Right lobe of liver (tissue), 6 donors: ENCODE measurements at regions not wholly inside any gene's neighbourhood (a gene's known extent, or its start where the extent isn't known, plus 50 kb on each side); places are given as distances from the start of the nearest gene placed in this dataset.

Source experiments
- ATAC-seq, 4 donors: fragments of 200-7000 bp; cut with Tn5 transposase; one replicate each; pipeline ENCODE4 v1.9.1; 2020; ENCODE audit warnings: mild to moderate bottlenecking in 4 of 4, moderate library complexity in 4 of 4
- DNase-seq, 3 donors: peaks; one replicate each; pipeline ENCODE4 v3.0.0-alpha.2; 2020
- H3K27ac ChIP-seq, 3 donors: fragments of 200-600 bp; one replicate each; pipeline ENCODE4 v1.8.0; 2022
- H3K27me3 ChIP-seq, 2 donors: fragments of 200-600 bp; one replicate each; pipeline ENCODE4 v1.8.0; 2022
- H3K36me3 ChIP-seq, 4 donors: fragments of 200-600 bp; sonication (generic) in 1 of 4; one replicate each; pipeline versions ENCODE4 v1.5.1 to v1.8.0; 2017 to 2022; ENCODE audit warnings: control low read depth in 1 of 4
- H3K4me1 ChIP-seq, 4 donors: fragments of 200-600 bp; sonication (generic) in 1 of 4; one replicate each; pipeline versions ENCODE4 v1.5.1 to v1.8.0; 2017 to 2022; ENCODE audit warnings: control low read depth in 1 of 4
- H3K4me3 ChIP-seq, 3 donors: fragments of 200-600 bp; one replicate each; pipeline ENCODE4 v1.8.0; 2022
- H3K9me3 ChIP-seq, 4 donors: fragments of 200-600 bp; sonication (generic) in 1 of 4; one replicate each; pipeline versions ENCODE4 v1.5.1 to v1.8.0; 2017 to 2022; ENCODE audit warnings: control low read depth in 1 of 4
- POLR2A ChIP-seq: fragments of 450-650 bp; IDR thresholded peaks from one replicate; pipeline ENCODE4 v1.6.1; 2017; ENCODE audit warnings: antibody characterized with exemption, mild to moderate bottlenecking
- WGBS: methylation state at CpG from one replicate; pipeline ENCODE4 v1.1.6; 2018; ENCODE audit warnings: low coverage, low lambda C conversion rate; ENCODE audit not compliant: insufficient coverage; ENCODE audit errors: missing lambda C conversion rate; 5-methylcytosine and 5-hydroxymethylcytosine counted together
- intact Hi-C, 2 donors: fragments of 100-400 bp; cut with DNase I; formaldehyde crosslinking; loops; one replicate each; pipeline versions ENCODE4 v1.11.2 to v1.14.1; 2022
- TF ChIP-seq, protein P1 (sequence below), 4 donors: fragments of 200-600 bp in 3 of 4; fragments of 450-650 bp in 1 of 4; IDR thresholded peaks; one replicate each; pipeline versions ENCODE4 v1.5.1 to v1.8.0; 2016 to 2022; ENCODE audit warnings: antibody characterized with exemption in 4 of 4, mild to moderate bottlenecking in 2 of 4
- donor health status: DM: no; HTN: yes; CAD: no.
- donor health status: DM: no; HTN: no; CAD: no.
- donor health status: DM: no; HTN: no; CAD: no.
- donor health status: DM: no; HTN: yes; CAD: no.
- donor health status: DM: no; HTN: yes; CAD: no.

DNA sequence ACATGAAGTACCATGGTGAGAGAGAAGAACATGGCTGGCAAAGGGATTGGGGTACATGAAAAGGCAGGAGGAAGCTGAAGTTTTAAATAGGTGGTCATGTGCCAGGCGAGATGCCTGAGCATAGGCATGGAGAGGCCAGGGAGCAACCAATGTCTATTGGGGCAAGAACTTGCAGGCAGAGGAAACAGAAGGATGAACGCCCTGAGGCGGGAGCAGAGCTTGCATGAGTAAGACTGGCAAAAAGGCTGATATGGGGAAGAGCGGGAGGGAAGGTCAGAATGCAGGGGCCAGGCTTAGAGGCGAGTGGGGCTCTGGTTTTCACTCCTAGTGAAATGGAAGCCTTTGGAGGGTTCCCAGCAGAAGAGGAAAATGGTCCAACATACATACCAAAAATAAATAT is 52.5 kb upstream of the VSTM5 start:
- WGBS, result 56% methylated on average over 5 of the region's 5 CpGs
- intact Hi-C loops, result no loop called here
- H3K4me1 ChIP-seq, result no peaks in the 10 kb centered on the region
- ATAC-seq, result no peak
- no peaks in the 10 kb centered on the region for H3K36me3 ChIP-seq
- TF ChIP-seq, protein P1, sequence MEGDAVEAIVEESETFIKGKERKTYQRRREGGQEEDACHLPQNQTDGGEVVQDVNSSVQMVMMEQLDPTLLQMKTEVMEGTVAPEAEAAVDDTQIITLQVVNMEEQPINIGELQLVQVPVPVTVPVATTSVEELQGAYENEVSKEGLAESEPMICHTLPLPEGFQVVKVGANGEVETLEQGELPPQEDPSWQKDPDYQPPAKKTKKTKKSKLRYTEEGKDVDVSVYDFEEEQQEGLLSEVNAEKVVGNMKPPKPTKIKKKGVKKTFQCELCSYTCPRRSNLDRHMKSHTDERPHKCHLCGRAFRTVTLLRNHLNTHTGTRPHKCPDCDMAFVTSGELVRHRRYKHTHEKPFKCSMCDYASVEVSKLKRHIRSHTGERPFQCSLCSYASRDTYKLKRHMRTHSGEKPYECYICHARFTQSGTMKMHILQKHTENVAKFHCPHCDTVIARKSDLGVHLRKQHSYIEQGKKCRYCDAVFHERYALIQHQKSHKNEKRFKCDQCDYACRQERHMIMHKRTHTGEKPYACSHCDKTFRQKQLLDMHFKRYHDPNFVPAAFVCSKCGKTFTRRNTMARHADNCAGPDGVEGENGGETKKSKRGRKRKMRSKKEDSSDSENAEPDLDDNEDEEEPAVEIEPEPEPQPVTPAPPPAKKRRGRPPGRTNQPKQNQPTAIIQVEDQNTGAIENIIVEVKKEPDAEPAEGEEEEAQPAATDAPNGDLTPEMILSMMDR (IDR thresholded peaks at IDR 0.05), result no peak
- no peak for TF ChIP-seq POLR2A
- H3K27me3 ChIP-seq, result no peaks in the 10 kb centered on the region
- no peak for DNase-seq
- no peak overlapping the region for H3K27ac ChIP-seq
- no peak overlapping the region for H3K4me3 ChIP-seq
- no peaks in the 10 kb centered on the region for H3K9me3 ChIP-seq

DNA sequence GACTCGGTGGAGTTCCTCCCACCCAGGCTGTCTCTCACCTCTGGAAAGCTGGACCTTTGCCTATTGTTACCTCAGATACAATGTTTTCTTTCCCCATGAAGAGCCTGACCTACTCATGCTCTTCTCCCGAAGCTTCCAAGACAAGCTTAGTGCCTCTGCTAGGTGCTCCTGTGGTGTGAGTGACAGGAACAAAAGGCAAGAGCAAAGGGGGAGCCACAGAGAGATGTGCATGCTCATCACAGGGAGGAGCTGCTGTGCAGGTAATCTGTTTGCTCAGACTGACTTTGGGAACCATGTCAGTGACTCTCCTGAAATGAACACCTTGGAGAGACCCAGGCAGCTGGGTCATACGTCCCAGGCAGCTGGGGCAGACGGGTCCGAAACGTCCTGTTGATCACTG is 53.6 kb upstream of the VSTM5 start:
- H3K9me3 ChIP-seq, result no peaks in the 10 kb centered on the region
- TF ChIP-seq, protein P1 (IDR thresholded peaks at IDR 0.05), result no peak
- no peak for TF ChIP-seq POLR2A
- no peaks in the 10 kb centered on the region for H3K4me1 ChIP-seq
- 47% methylated on average over 5 of the region's 6 CpGs for WGBS
- H3K27ac ChIP-seq, result no peak overlapping the region
- no peak for DNase-seq
- H3K36me3 ChIP-seq, result no peaks in the 10 kb centered on the region
- no peaks in the 10 kb centered on the region for H3K27me3 ChIP-seq
- H3K4me3 ChIP-seq, result no peak overlapping the region
- intact Hi-C loops, result no loop called here
- ATAC-seq, result no peak

GRCh38 chr11:93904716-93905115 is 54.3 kb upstream of the VSTM5 start:
- 30% methylated on average over 2 of the region's 2 CpGs for WGBS
- no peak overlapping the region for H3K27ac ChIP-seq
- H3K4me1 ChIP-seq, result no peaks in the 10 kb centered on the region
- intact Hi-C loops, result no loop called here
- H3K27me3 ChIP-seq, result no peaks in the 10 kb centered on the region
- no peaks in the 10 kb centered on the region for H3K36me3 ChIP-seq
- no peaks in the 10 kb centered on the region for H3K9me3 ChIP-seq
- DNase-seq, result no peak
- no peak for ATAC-seq
- TF ChIP-seq, protein P1 (IDR thresholded peaks at IDR 0.05), result no peak
- no peak for TF ChIP-seq POLR2A
- no peak overlapping the region for H3K4me3 ChIP-seq

DNA sequence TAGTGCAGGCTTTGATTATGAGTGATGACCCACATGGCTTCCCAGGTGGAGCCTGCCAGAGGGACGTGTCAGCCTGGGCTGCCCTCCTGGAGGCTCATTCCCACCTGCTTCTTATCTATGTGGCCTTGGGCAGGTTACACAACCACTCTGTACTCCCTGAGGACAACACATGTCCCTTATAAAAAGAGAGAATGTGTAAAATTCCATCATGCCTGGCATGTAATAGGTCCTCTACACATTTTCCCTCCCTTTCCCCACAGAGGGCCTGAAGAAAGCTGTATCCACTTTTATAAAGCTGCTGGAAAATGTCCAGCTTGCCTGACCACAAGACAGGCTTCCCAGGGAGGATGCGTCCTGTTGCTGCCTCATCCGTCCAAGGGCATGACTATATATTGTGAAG is 55.0 kb upstream of the VSTM5 start:
- H3K27ac ChIP-seq, result no peak overlapping the region
- TF ChIP-seq, protein P1 (IDR thresholded peaks at IDR 0.05), result no peak
- TF ChIP-seq POLR2A, result no peak
- intact Hi-C loops, result no loop called here
- H3K9me3 ChIP-seq, result no peaks in the 10 kb centered on the region
- no peak overlapping the region for H3K4me3 ChIP-seq
- no peak for DNase-seq
- WGBS, result 60% methylated on average over 3 of the region's 3 CpGs
- H3K27me3 ChIP-seq, result no peaks in the 10 kb centered on the region
- no peak for ATAC-seq
- no peaks in the 10 kb centered on the region for H3K36me3 ChIP-seq
- no peaks in the 10 kb centered on the region for H3K4me1 ChIP-seq

GRCh38 chr11:93906486-93906885 is 56.1 kb upstream of the VSTM5 start:
- TF ChIP-seq, protein P1 (IDR thresholded peaks at IDR 0.05), result no peak
- no peak for TF ChIP-seq POLR2A
- 0% methylated on average over 1 of the region's 2 CpGs for WGBS
- no peak for DNase-seq
- no peak overlapping the region for H3K27ac ChIP-seq
- no peaks in the 10 kb centered on the region for H3K4me1 ChIP-seq
- no peaks in the 10 kb centered on the region for H3K9me3 ChIP-seq
- intact Hi-C loops, result no loop called here
- no peaks in the 10 kb centered on the region for H3K27me3 ChIP-seq
- no peak for ATAC-seq
- H3K4me3 ChIP-seq, result no peak overlapping the region
- H3K36me3 ChIP-seq, result no peaks in the 10 kb centered on the region
